SKM-1 (cell line): ENCODE measurements at regions not wholly inside any gene's neighbourhood (a gene's known extent, or its start where the extent isn't known, plus 50 kb on each side); places are given as distances from the start of the nearest gene placed in this dataset.

ENCODE experiments used
- DNase-seq: peaks from one replicate; lab custom pipeline; 2025; ENCODE audit not compliant: unreplicated experiment; lab: John Stamatoyannopoulos, UW

GRCh38 chr9:14433351-14434157, 119.6 kb upstream of the NFIB start:
- DNase-seq, result no peak

GRCh38 chr9:14432666-14433350, 118.9 kb upstream of the NFIB start:
- DNase-seq, result no peak

GRCh38 chr9:14428781-14429230, 114.9 kb upstream of the NFIB start:
- peak; percentile 42 for DNase-seq

GRCh38 chr9:14427419-14427818, 113.5 kb upstream of the NFIB start:
- no peak for DNase-seq

- DNase-seq, result no peak
These were observed 111.0 kb upstream of the NFIB start for GRCh38 chr9:14424983-14425382.

GRCh38 chr9:14424289-14424688, 110.3 kb upstream of the NFIB start:
- DNase-seq, result no peak

GRCh38 chr9:14423815-14424261, 109.9 kb upstream of the NFIB start:
- DNase-seq, result no peak

GRCh38 chr9:14421291-14421690, 107.3 kb upstream of the NFIB start:
- DNase-seq, result no peak

- no peak for DNase-seq
These were observed 105.3 kb upstream of the NFIB start for GRCh38 chr9:14418941-14419937.

GRCh38 chr9:14418301-14418940, 104.5 kb upstream of the NFIB start:
- no peak for DNase-seq

- no peak for DNase-seq
These were observed 103.3 kb upstream of the NFIB start for GRCh38 chr9:14417237-14417636.

GRCh38 chr9:14415947-14416346, 102.0 kb upstream of the NFIB start:
- no peak for DNase-seq

- no peak for DNase-seq
These were observed 99.9 kb upstream of the NFIB start for GRCh38 chr9:14413812-14414211.

GRCh38 chr9:14412775-14413174, 98.8 kb upstream of the NFIB start:
- DNase-seq, result no peak

- no peak for DNase-seq
These were observed 92.5 kb upstream of the NFIB start for GRCh38 chr9:14406463-14406862.

GRCh38 chr9:14405176-14405706, 91.3 kb upstream of the NFIB start:
- DNase-seq, result no peak

GRCh38 chr9:14403081-14403480, 89.1 kb upstream of the NFIB start:
- DNase-seq, result no peak

GRCh38 chr9:14402583-14402982, 88.6 kb upstream of the NFIB start:
- no peak for DNase-seq

- DNase-seq, result no peak
These were observed 88.0 kb upstream of the NFIB start for GRCh38 chr9:14401911-14402310.

GRCh38 chr9:14400658-14400995, 86.7 kb upstream of the NFIB start:
- DNase-seq, result no peak
